Lung (tissue), 11 donors: ENCODE measurements at regions not wholly inside any gene's neighbourhood (a gene's known extent, or its start where the extent isn't known, plus 50 kb on each side); places are given as distances from the start of the nearest gene placed in this dataset.

Source experiments
- ATAC-seq: fragments of 200-7000 bp; cut with Tn5 transposase; one replicate; pipeline ENCODE4 v1.9.1; 2020; ENCODE audit warnings: moderate number of reproducible peaks; ENCODE audit not compliant: insufficient read depth, low FRiP score
- DNase-seq, 3 donors: peaks; one replicate each; pipeline ENCODE4 v3.0.0-alpha.2; 2013 to 2017
- H3K27ac ChIP-seq, 2 donors: one replicate each; pipeline ENCODE4 v1.5.1; 2013; ENCODE audit warnings: mild to moderate bottlenecking in 2 of 2, moderate library complexity in 2 of 2, control low read depth in 1 of 2, inconsistent platforms in 1 of 2, low read depth in 1 of 2, low read length in 1 of 2
- H3K27me3 ChIP-seq, 3 donors: one replicate each; pipeline ENCODE4 v1.5.1; 2013; ENCODE audit warnings: low read length in 2 of 3; ENCODE audit not compliant: control insufficient read depth in 3 of 3, insufficient read depth in 3 of 3
- H3K36me3 ChIP-seq, 4 donors: one replicate each; pipeline ENCODE4 v1.5.1; 2013; ENCODE audit warnings: low read length in 4 of 4, mild to moderate bottlenecking in 1 of 4, moderate library complexity in 1 of 4; ENCODE audit not compliant: control insufficient read depth in 4 of 4, insufficient read depth in 4 of 4
- H3K4me1 ChIP-seq, 5 donors: one replicate each; pipeline ENCODE4 v1.5.1; 2013; ENCODE audit warnings: low read length in 5 of 5, mild to moderate bottlenecking in 2 of 5, moderate library complexity in 1 of 5; ENCODE audit not compliant: control insufficient read depth in 5 of 5, insufficient read depth in 5 of 5
- H3K4me3 ChIP-seq: one replicate; pipeline ENCODE4 v1.5.1; 2013; ENCODE audit warnings: mild to moderate bottlenecking, control low read depth, moderate library complexity
- H3K9ac ChIP-seq, 2 donors: one replicate each; pipeline ENCODE4 v1.5.1; 2013; ENCODE audit warnings: low read length in 2 of 2, control low read depth in 1 of 2; ENCODE audit not compliant: insufficient read depth in 1 of 2
- H3K9me3 ChIP-seq, 4 donors: one replicate each; pipeline ENCODE4 v1.5.1; 2013; ENCODE audit warnings: low read length in 3 of 4, mild to moderate bottlenecking in 1 of 4, moderate library complexity in 1 of 4; ENCODE audit not compliant: control insufficient read depth in 4 of 4, insufficient read depth in 3 of 4
- WGBS, 2 donors: extraction: QIAGEN DNeasy Blood & Tissue Kit; methylation state at CpG; one replicate each; pipeline ENCODE4 v1.1.7; 2013; 5-methylcytosine and 5-hydroxymethylcytosine counted together
- TF ChIP-seq, protein P1 (sequence below): IDR thresholded peaks from 2 replicates; pipeline ENCODE4 v1.5.1; 2012; ENCODE audit warnings: mild to moderate bottlenecking; ENCODE audit errors: control extremely low read depth, extremely low read depth
- donor health status: control.
- donor health status: control.
- donor health status: Bipolar disorder and iron deficiency.
- donor health status: healthy.
- donor health status: DM: yes; HTN: yes; CAD: no.

DNA sequence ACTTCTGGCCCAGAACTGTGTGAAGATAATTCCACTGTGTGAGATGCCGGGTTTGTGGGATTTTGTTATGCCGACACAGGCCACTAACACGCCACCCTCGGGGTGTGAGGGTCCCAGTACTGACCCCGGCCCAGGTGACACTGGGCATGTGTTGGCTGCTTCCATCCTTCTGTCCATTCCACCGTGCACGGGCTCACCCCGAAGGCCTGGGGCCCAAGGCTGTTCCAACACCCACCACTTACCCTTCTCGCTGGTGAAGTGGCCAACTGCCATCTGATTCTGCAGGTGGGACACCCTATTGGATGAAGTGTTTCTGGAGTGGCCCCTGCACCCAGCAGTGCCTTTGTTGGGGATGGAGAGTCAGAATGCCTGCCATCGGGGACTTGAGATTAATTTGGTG, 1307.5 kb downstream of the BRD1 start:
- TF ChIP-seq, protein P1, sequence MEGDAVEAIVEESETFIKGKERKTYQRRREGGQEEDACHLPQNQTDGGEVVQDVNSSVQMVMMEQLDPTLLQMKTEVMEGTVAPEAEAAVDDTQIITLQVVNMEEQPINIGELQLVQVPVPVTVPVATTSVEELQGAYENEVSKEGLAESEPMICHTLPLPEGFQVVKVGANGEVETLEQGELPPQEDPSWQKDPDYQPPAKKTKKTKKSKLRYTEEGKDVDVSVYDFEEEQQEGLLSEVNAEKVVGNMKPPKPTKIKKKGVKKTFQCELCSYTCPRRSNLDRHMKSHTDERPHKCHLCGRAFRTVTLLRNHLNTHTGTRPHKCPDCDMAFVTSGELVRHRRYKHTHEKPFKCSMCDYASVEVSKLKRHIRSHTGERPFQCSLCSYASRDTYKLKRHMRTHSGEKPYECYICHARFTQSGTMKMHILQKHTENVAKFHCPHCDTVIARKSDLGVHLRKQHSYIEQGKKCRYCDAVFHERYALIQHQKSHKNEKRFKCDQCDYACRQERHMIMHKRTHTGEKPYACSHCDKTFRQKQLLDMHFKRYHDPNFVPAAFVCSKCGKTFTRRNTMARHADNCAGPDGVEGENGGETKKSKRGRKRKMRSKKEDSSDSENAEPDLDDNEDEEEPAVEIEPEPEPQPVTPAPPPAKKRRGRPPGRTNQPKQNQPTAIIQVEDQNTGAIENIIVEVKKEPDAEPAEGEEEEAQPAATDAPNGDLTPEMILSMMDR, result no peak
- H3K4me3 ChIP-seq, result no peak overlapping the region
- H3K9me3 ChIP-seq, result no peaks in the 10 kb centered on the region
- DNase-seq, result no peak
- ATAC-seq, result no peak
- no peak overlapping the region for H3K27ac ChIP-seq
- no peaks in the 10 kb centered on the region for H3K4me1 ChIP-seq
- 89 to 95% methylated on average over 10 of the region's 10 CpGs for WGBS, 2 donors
- no peak overlapping the region for H3K9ac ChIP-seq
- H3K36me3 ChIP-seq, result peaks cover 0 to 3% (median 0%) of the 10 kb centered on the region in 4 donors
- no peaks in the 10 kb centered on the region for H3K27me3 ChIP-seq

DNA sequence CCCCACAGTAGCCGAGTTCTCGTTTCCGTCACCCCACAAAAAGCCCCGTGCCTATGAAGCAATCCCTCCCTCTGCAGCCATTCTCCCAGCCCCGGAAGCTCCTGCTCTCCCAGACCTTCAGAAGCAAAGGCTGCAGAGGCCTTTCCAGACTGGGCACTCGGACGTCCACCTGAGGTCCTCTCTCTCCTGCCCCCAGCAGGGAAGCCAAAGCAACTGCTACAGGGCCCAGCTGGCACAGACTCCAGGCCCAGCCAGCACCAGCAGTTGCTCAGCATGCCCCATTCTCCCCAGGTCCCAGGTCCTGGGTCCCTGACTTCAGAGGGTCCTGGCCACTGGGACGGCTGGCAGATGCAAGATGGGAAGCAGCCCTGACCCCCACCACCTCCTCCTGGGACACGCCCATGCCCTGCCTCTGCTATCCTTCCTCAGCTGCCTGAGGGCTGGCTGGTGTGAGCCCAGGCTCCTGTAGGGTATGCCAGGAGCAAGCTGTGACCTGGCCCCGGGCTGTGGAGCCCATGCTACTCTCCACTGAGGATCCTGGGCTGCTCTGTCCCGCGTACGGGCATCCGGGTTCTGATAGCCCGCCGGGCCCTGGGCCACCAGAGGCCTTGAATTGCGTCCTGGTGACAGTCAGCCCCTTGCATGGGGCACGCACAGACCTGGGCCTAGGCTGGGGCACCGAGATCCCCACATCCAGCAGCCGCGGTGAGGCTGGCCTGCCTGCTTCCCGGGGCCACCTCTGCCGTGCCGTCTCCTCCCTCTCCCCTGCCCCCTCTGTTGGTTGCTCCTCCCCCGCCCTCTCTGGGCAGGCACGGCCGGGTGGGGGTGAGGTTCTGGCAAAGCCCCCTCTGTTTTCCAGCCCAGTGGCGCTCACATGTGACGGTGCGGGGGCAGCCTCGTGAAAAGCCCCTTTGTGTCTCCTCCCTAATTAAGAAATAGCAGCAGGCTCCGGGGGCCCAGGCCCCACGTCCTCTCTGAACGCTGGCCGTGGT, 1310.3 kb downstream of the BRD1 start:
- Histone ChIP-seq H3K36me3 (peaks cover 0 to 3% (median 0%) of the 10 kb centered on the region in 4 donors), H3K9me3 (no peaks in the 10 kb centered on the region), H3K4me1 (no peaks in the 10 kb centered on the region), H3K4me3 (no peak overlapping the region), H3K27me3 (no peaks in the 10 kb centered on the region), H3K9ac (no peak overlapping the region), H3K27ac (no peak overlapping the region)
- ATAC-seq (no peak), DNase-seq (no peak)
- TF ChIP-seq, protein P1, result no peak
- WGBS, 2 donors, result 82 to 84% methylated on average over 35 of the region's 35 CpGs

DNA sequence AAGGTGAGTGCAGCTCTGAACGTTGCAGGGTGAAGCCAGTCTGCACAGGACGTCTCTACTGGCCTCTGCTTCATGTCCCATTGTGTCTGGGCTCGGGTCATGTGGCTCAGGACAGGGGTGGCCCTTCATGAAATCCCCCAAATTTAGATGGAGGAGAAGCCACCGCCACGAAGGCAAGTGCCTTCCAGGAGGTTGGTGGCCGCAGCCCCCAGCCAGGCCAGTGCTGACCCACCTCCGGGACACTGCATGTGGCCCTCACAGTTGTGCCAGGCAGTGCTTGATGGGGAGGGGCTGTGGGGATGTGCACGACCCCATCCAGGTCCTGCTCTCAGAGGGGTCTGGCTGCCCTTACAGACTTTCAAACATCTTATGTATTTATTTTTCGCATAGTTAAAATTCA, 1311.1 kb downstream of the BRD1 start:
- no peak overlapping the region for H3K9ac ChIP-seq
- no peaks in the 10 kb centered on the region for H3K36me3 ChIP-seq
- no peaks in the 10 kb centered on the region for H3K4me1 ChIP-seq
- 85 to 89% methylated on average over 9 of the region's 9 CpGs for WGBS, 2 donors
- ATAC-seq, result no peak
- TF ChIP-seq, protein P1, result no peak
- no peak for DNase-seq
- H3K9me3 ChIP-seq, result no peaks in the 10 kb centered on the region
- H3K27ac ChIP-seq, result no peak overlapping the region
- H3K27me3 ChIP-seq, result no peaks in the 10 kb centered on the region
- no peak overlapping the region for H3K4me3 ChIP-seq
